Activated CD4-positive, alpha-beta T cell treated with anti-CD3 and anti-CD28 coated beads, Interleukin-2, Interleukin-4, amounts not matched to agents 100 ng/mL and 50 ng/mL, durations not matched to agents 16 hours and 8 hours (primary cell): ENCODE measurements at regions not wholly inside any gene's neighbourhood (a gene's known extent, or its start where the extent isn't known, plus 50 kb on each side); places are given as distances from the start of the nearest gene placed in this dataset.
"Not testable (repeated sequence)": the region's sequence is repeated elsewhere in the genome, so short reads cannot be mapped to it uniquely, and the experiment has no call there.

Source experiments
- DNase-seq: peaks from one replicate; pipeline ENCODE4 v3.0.0-alpha.2; 2020; ENCODE audit warnings: low spot score

GRCh38 chr5:86977808-86978207 is 289.9 kb upstream of the RASA1 start:
- no peak for DNase-seq

GRCh38 chr5:86979811-86980411 is 287.8 kb upstream of the RASA1 start:
- peak; percentile 17 for DNase-seq

GRCh38 chr5:86981898-86982297 is 285.8 kb upstream of the RASA1 start:
- DNase-seq, result no peak

GRCh38 chr5:86983208-86983607 is 284.5 kb upstream of the RASA1 start:
- DNase-seq, result no peak

- DNase-seq, result no peak
Observed at GRCh38 chr5:86986837-86987236, 280.8 kb upstream of the RASA1 start.

GRCh38 chr5:86997516-86997915 is 270.2 kb upstream of the RASA1 start:
- DNase-seq, result no peak

GRCh38 chr5:86999951-87000350 is 267.7 kb upstream of the RASA1 start:
- DNase-seq, result no peak

- DNase-seq, result no peak
Observed at GRCh38 chr5:87002485-87002884, 265.2 kb upstream of the RASA1 start.

- no peak for DNase-seq
Observed at GRCh38 chr5:87004101-87004500, 263.6 kb upstream of the RASA1 start.

GRCh38 chr5:87007737-87008136 is 259.9 kb upstream of the RASA1 start:
- DNase-seq, result no peak

GRCh38 chr5:87008751-87009560 is 258.7 kb upstream of the RASA1 start:
- DNase-seq, result no peak

- no peak for DNase-seq
Observed at GRCh38 chr5:87010736-87011135, 256.9 kb upstream of the RASA1 start.

GRCh38 chr5:87015901-87016300 is 251.8 kb upstream of the RASA1 start:
- no peak for DNase-seq

GRCh38 chr5:87020099-87020934 is 247.4 kb upstream of the RASA1 start:
- peak; percentile 55 for DNase-seq

GRCh38 chr5:87022415-87022814 is 245.3 kb upstream of the RASA1 start:
- no peak for DNase-seq

- peak; percentile 15 for DNase-seq
Observed at GRCh38 chr5:87027570-87027969, 240.1 kb upstream of the RASA1 start.

- no peak for DNase-seq
Observed at GRCh38 chr5:87029951-87030350, 237.7 kb upstream of the RASA1 start.

- no peak for DNase-seq
Observed at GRCh38 chr5:87030699-87031098, 237.0 kb upstream of the RASA1 start.

- DNase-seq, result no peak
Observed at GRCh38 chr5:87034557-87034956, 233.1 kb upstream of the RASA1 start.

- no peak for DNase-seq
Observed at GRCh38 chr5:87042554-87042953, 225.1 kb upstream of the RASA1 start.

GRCh38 chr5:87048156-87048555 is 219.5 kb upstream of the RASA1 start:
- DNase-seq, result no peak

GRCh38 chr5:87049012-87049411 is 218.7 kb upstream of the RASA1 start:
- DNase-seq, result not testable (repeated sequence)
